Endodermal cell (in vitro differentiated cells): ENCODE measurements at regions not wholly inside any gene's neighbourhood (a gene's known extent, or its start where the extent isn't known, plus 50 kb on each side); places are given as distances from the start of the nearest gene placed in this dataset.

Source experiments
- DNase-seq: peaks from one replicate; pipeline ENCODE4 v3.0.0-alpha.2; 2017
- H3K27ac ChIP-seq: 2 replicates; pipeline ENCODE4 v1.5.1; 2013; ENCODE audit warnings: mild to moderate bottlenecking, low read depth, low read length, moderate library complexity
- H3K27me3 ChIP-seq: 2 replicates; pipeline ENCODE4 v1.6.1; 2013; ENCODE audit warnings: mild to moderate bottlenecking, low read length, moderate library complexity; ENCODE audit not compliant: insufficient read depth, control insufficient read depth, poor library complexity, severe bottlenecking
- H3K36me3 ChIP-seq: 2 replicates; pipeline ENCODE4 v1.7.0; 2013; ENCODE audit warnings: mild to moderate bottlenecking, low read length, moderate library complexity; ENCODE audit not compliant: control insufficient read depth, insufficient read depth
- H3K4me1 ChIP-seq: one replicate; pipeline ENCODE4 v1.7.0; 2013; ENCODE audit warnings: low read length; ENCODE audit not compliant: control insufficient read depth, insufficient read depth
- H3K4me3 ChIP-seq: 2 replicates; pipeline ENCODE4 v1.5.1; 2013; ENCODE audit warnings: mild to moderate bottlenecking, low read length, moderate library complexity
- H3K9ac ChIP-seq: 2 replicates; pipeline ENCODE4 v1.6.1; 2013; ENCODE audit warnings: mild to moderate bottlenecking, low read length, moderate library complexity; ENCODE audit not compliant: poor library complexity, severe bottlenecking; ENCODE audit errors: extremely low read depth
- H3K9me3 ChIP-seq: 2 replicates; pipeline ENCODE4 v1.6.1; 2013; ENCODE audit warnings: mild to moderate bottlenecking, low read length, moderate library complexity; ENCODE audit not compliant: control insufficient read depth
- H3K27ac Mint-ChIP-seq: 2 replicates; pipeline ENCODE4 v1.8.0; 2020; ENCODE audit warnings: mixed read lengths
- H3K27me3 Mint-ChIP-seq: 2 replicates; pipeline ENCODE4 v1.8.0; 2021; ENCODE audit warnings: mild to moderate bottlenecking, mixed read lengths; ENCODE audit not compliant: insufficient read depth
- H3K36me3 Mint-ChIP-seq: 2 replicates; pipeline ENCODE4 v1.8.0; 2020; ENCODE audit warnings: low read depth, mixed read lengths
- H3K4me1 Mint-ChIP-seq: 2 replicates; pipeline ENCODE4 v1.8.0; 2020; ENCODE audit warnings: mixed read lengths
- H3K4me3 Mint-ChIP-seq: 2 replicates; pipeline ENCODE4 v1.8.0; 2020; ENCODE audit warnings: mild to moderate bottlenecking, moderate library complexity, mixed read lengths
- H3K9me3 Mint-ChIP-seq: 2 replicates; pipeline ENCODE4 v1.8.0; 2020; ENCODE audit warnings: mild to moderate bottlenecking, mixed read lengths
- WGBS, 2 experiments: methylation state at CpG; one replicate each; pipeline versions ENCODE4 v1.1.5 to v1.1.7; 2013; ENCODE audit warnings: missing lambda C conversion rate in 2 of 2, mixed read lengths in 1 of 2; ENCODE audit not compliant: insufficient coverage in 1 of 2, insufficient read length in 1 of 2; 5-methylcytosine and 5-hydroxymethylcytosine counted together
- TF ChIP-seq, protein P1 (sequence below): fragments of 200-600 bp; sonication (generic); conservative IDR thresholded peaks from 2 replicates; pipeline ENCODE4 v1.5.0; 2021; ENCODE audit warnings: antibody characterized with exemption, mild to moderate bottlenecking

GRCh38 chr13:58630794-58631193 is 999.2 kb downstream of the PCDH17 start:
- Histone ChIP-seq H3K36me3 (no peaks in the 10 kb centered on the region), H3K27me3 (no peaks in the 10 kb centered on the region), H3K27ac (no peak overlapping the region), H3K9ac (no peak overlapping the region), H3K4me3 (no peak overlapping the region), H3K4me1 (peaks cover 4% of the 10 kb centered on the region), H3K9me3 (no peaks in the 10 kb centered on the region)
- Mint-ChIP-seq H3K27me3 (peaks cover 4% of the 10 kb centered on the region), H3K4me1 (peaks cover 6% of the 10 kb centered on the region), H3K27ac (no peak overlapping the region), H3K36me3 (no peaks in the 10 kb centered on the region), H3K9me3 (no peaks in the 10 kb centered on the region), H3K4me3 (no peak overlapping the region)
- DNase-seq: no peak
- WGBS, 2 experiments: 80% methylated on average over 1 of the region's 1 CpG; no CpG with 5 or more reads in 1 of the 2 experiments
- TF ChIP-seq, protein P1, sequence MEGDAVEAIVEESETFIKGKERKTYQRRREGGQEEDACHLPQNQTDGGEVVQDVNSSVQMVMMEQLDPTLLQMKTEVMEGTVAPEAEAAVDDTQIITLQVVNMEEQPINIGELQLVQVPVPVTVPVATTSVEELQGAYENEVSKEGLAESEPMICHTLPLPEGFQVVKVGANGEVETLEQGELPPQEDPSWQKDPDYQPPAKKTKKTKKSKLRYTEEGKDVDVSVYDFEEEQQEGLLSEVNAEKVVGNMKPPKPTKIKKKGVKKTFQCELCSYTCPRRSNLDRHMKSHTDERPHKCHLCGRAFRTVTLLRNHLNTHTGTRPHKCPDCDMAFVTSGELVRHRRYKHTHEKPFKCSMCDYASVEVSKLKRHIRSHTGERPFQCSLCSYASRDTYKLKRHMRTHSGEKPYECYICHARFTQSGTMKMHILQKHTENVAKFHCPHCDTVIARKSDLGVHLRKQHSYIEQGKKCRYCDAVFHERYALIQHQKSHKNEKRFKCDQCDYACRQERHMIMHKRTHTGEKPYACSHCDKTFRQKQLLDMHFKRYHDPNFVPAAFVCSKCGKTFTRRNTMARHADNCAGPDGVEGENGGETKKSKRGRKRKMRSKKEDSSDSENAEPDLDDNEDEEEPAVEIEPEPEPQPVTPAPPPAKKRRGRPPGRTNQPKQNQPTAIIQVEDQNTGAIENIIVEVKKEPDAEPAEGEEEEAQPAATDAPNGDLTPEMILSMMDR: no peak

DNA sequence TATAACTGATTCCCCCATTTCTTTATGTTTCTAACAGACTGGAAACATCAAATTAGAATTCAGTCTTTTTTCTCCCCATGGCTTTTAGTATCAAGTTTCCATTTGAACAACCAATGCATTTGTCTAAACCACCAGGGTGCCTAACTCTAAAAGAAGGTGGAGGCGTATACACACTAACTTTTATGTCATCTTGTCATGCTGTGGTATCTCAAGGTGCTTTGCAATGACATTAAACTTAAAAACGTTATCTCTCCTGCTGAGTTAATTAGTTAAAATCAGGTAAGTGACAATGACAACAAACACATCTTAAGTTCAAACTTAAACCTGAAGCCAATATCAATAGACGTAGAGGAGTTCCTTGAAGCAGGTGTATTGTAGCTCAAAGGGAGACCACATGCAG is 1001.7 kb downstream of the PCDH17 start:
- H3K27me3 Mint-ChIP-seq: peaks cover 4% of the 10 kb centered on the region
- WGBS, 2 experiments: 55 to 57% methylated on average over 2 to 3 of the region's 3 CpGs

DNA sequence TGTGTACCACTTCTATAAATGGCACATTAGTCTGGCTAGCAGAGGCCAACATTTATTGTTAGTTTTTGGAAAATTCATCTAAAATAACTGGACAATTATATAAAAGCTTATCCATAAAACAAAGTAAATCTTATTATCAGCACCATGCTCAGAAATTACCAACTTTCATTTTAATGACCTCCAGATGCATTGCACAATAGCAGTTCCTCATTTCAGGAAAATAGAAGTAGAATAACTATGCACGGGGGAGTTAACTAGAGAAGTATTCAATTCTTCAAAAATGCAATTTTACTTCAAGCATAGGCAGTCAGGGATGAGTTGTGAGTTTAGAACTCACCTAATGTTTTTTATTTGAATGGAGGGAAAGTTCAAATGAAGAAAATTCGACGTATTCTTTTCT is 1023.5 kb downstream of the PCDH17 start:
- no peak overlapping the region for H3K4me3 ChIP-seq
- TF ChIP-seq, protein P1: no peak

More for the DNA sequence above, 1001.7 kb downstream of the PCDH17 start:
- Mint-ChIP-seq H3K9me3 (no peaks in the 10 kb centered on the region), H3K4me3 (no peak overlapping the region), H3K27ac (no peak overlapping the region), H3K4me1 (peaks cover 6% of the 10 kb centered on the region), H3K36me3 (no peaks in the 10 kb centered on the region)
- Histone ChIP-seq H3K9ac (no peak overlapping the region), H3K36me3 (no peaks in the 10 kb centered on the region), H3K4me1 (peaks cover 4% of the 10 kb centered on the region), H3K27ac (no peak overlapping the region), H3K4me3 (no peak overlapping the region), H3K9me3 (no peaks in the 10 kb centered on the region), H3K27me3 (no peaks in the 10 kb centered on the region)
- TF ChIP-seq, protein P1: no peak
- DNase-seq: no peak

More for the DNA sequence above, 1023.5 kb downstream of the PCDH17 start:
- Histone ChIP-seq H3K9ac (no peak overlapping the region), H3K4me1 (no peaks in the 10 kb centered on the region), H3K27ac (no peak overlapping the region), H3K36me3 (no peaks in the 10 kb centered on the region), H3K9me3 (no peaks in the 10 kb centered on the region), H3K27me3 (no peaks in the 10 kb centered on the region)
- Mint-ChIP-seq H3K27ac (no peak overlapping the region), H3K4me1 (no peaks in the 10 kb centered on the region), H3K4me3 (no peak overlapping the region), H3K27me3 (no peaks in the 10 kb centered on the region), H3K36me3 (no peaks in the 10 kb centered on the region), H3K9me3 (no peaks in the 10 kb centered on the region)
- DNase-seq: no peak
- 100% methylated on average over 3 of the region's 3 CpGs; no CpG with 5 or more reads in 1 of the 2 experiments for WGBS, 2 experiments
